DND-41 (cell line): ENCODE measurements at regions not wholly inside any gene's neighbourhood (a gene's known extent, or its start where the extent isn't known, plus 50 kb on each side); places are given as distances from the start of the nearest gene placed in this dataset.

Experiments used
- ATAC-seq: fragments of 200-7000 bp; cut with Tn5 transposase; 3 replicates; pipeline ENCODE4 v1.9.1; 2021; ENCODE audit warnings: low read depth; ENCODE audit not compliant: insufficient read depth
- DNase-seq: peaks from one replicate; pipeline ENCODE4 v3.0.0-alpha.2; 2020
- H2AFZ ChIP-seq: 2 replicates; pipeline ENCODE4 v1.6.0; 2012; ENCODE audit warnings: low read depth, low read length
- H3K27ac ChIP-seq: 2 replicates; pipeline ENCODE4 v1.5.1; 2012; ENCODE audit warnings: low read length, inconsistent platforms
- H3K27me3 ChIP-seq: fragments of 200-600 bp; sonication (generic); 2 replicates; pipeline ENCODE4 v1.6.0; 2012; ENCODE audit warnings: low read length, mild to moderate bottlenecking, inconsistent platforms; ENCODE audit not compliant: insufficient read depth, poor library complexity
- H3K36me3 ChIP-seq: 2 replicates; pipeline ENCODE4 v1.5.1; 2012; ENCODE audit warnings: low read length, inconsistent platforms; ENCODE audit not compliant: insufficient read depth
- H3K4me1 ChIP-seq: 2 replicates; pipeline ENCODE4 v1.5.1; 2012; ENCODE audit warnings: mild to moderate bottlenecking, low read length; ENCODE audit not compliant: insufficient read depth
- H3K4me2 ChIP-seq: 2 replicates; pipeline ENCODE4 v1.6.0; 2012; ENCODE audit warnings: mild to moderate bottlenecking, moderate library complexity, low read length, inconsistent platforms; ENCODE audit not compliant: insufficient read depth
- H3K4me3 ChIP-seq, 2 experiments: fragments of 200-600 bp in 1 of 2; shearing (Covaris generic) in 1 of 2; 2 replicates each; pipeline ENCODE4 v1.5.1; 2012 to 2016; ENCODE audit warnings: inconsistent platforms in 2 of 2, low read length in 2 of 2, mild to moderate bottlenecking in 2 of 2, low read depth in 1 of 2, moderate library complexity in 1 of 2
- H3K79me2 ChIP-seq: 2 replicates; pipeline ENCODE4 v1.6.0; 2012; ENCODE audit warnings: low read length, inconsistent platforms; ENCODE audit not compliant: insufficient read depth
- H3K9ac ChIP-seq: 2 replicates; pipeline ENCODE4 v1.6.0; 2012; ENCODE audit warnings: low read depth, mild to moderate bottlenecking, inconsistent platforms, low read length, moderate library complexity
- H3K9me3 ChIP-seq: 2 replicates; pipeline ENCODE4 v1.5.1; 2012; ENCODE audit warnings: low read length, moderate library complexity, mild to moderate bottlenecking, inconsistent platforms; ENCODE audit not compliant: insufficient read depth, severe bottlenecking
- H4K20me1 ChIP-seq: 2 replicates; pipeline ENCODE4 v1.6.0; 2012; ENCODE audit warnings: low read length; ENCODE audit not compliant: insufficient read depth
- EZH2 ChIP-seq: IDR thresholded peaks from 3 replicates; pipeline ENCODE4 v1.6.1; 2012; ENCODE audit warnings: borderline replicate concordance, low read depth, mild to moderate bottlenecking, moderate library complexity, low read length, inconsistent platforms; ENCODE audit not compliant: severe bottlenecking
- TF ChIP-seq, protein P1 (sequence below): IDR thresholded peaks from 2 replicates; pipeline ENCODE4 v1.5.1; 2012; ENCODE audit warnings: borderline replicate concordance, low read length, moderate library complexity, mild to moderate bottlenecking; ENCODE audit not compliant: poor library complexity, severe bottlenecking; ENCODE audit errors: extremely low read depth

DNA sequence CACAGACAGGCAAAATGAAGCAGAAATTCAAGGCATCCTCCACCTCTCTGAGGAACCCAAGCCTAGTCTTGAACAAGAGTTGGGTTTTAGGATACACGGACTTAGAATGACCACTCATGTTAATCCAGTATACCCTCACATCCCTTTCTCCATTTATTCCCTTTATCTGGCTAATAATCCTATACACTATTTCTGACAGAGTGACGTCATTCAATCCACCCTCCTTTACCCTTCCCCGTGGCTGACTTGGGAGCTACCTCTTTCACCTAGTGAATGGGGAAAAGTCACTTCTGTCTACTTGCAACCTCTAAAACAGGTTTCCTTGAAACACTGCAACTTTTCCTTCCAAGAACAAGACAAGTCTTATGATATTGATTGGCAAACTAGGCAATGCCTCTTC lies 52.8 kb upstream of the PARVA start:
- peaks cover 21% of the 10 kb centered on the region for H3K4me1 ChIP-seq
- no peak overlapping the region for H2AFZ ChIP-seq
- no peak overlapping the region for H3K27ac ChIP-seq
- H3K9me3 ChIP-seq = no peaks in the 10 kb centered on the region
- no peaks in the 10 kb centered on the region for H3K79me2 ChIP-seq
- H3K9ac ChIP-seq = no peak overlapping the region
- ATAC-seq = no peak
- H3K4me3 ChIP-seq = no peak overlapping the region
- TF ChIP-seq EZH2 = no peak
- TF ChIP-seq, protein P1, sequence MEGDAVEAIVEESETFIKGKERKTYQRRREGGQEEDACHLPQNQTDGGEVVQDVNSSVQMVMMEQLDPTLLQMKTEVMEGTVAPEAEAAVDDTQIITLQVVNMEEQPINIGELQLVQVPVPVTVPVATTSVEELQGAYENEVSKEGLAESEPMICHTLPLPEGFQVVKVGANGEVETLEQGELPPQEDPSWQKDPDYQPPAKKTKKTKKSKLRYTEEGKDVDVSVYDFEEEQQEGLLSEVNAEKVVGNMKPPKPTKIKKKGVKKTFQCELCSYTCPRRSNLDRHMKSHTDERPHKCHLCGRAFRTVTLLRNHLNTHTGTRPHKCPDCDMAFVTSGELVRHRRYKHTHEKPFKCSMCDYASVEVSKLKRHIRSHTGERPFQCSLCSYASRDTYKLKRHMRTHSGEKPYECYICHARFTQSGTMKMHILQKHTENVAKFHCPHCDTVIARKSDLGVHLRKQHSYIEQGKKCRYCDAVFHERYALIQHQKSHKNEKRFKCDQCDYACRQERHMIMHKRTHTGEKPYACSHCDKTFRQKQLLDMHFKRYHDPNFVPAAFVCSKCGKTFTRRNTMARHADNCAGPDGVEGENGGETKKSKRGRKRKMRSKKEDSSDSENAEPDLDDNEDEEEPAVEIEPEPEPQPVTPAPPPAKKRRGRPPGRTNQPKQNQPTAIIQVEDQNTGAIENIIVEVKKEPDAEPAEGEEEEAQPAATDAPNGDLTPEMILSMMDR = no peak
- no peak for DNase-seq
- H3K27me3 ChIP-seq = no peaks in the 10 kb centered on the region
- no peaks in the 10 kb centered on the region for H3K36me3 ChIP-seq
- H4K20me1 ChIP-seq = no peaks in the 10 kb centered on the region
- no peak overlapping the region for H3K4me2 ChIP-seq
